IMR-90 (cell line): ENCODE measurements at regions not wholly inside any gene's neighbourhood (a gene's known extent, or its start where the extent isn't known, plus 50 kb on each side); places are given as distances from the start of the nearest gene placed in this dataset.

Source experiments
- ATAC-seq: fragments of 200-7000 bp; cut with Tn5 transposase; 2 replicates; pipeline ENCODE4 v1.9.1; 2020; ENCODE audit warnings: low read depth, mild to moderate bottlenecking, moderate library complexity
- BruUV-seq: library from RNA; stranded (reverse); fragments of 400-500 nt; replicated peaks from 2 replicates; lab custom pipeline; 2021; lab: Mats Ljungman, UMichigan
- CTCF ChIA-PET: fragments of 300-600 bp; formaldehyde crosslinking; extraction: SDS; loops from one replicate; lab custom pipeline; 2021; ENCODE audit warnings: antibody characterized with exemption; lab: Yijun Ruan, JAX
- POLR2A ChIA-PET: fragments of 300-600 bp; sonication (Branson Sonifier 250); formaldehyde crosslinking; loops from one replicate; lab custom pipeline; 2022; ENCODE audit warnings: antibody characterized with exemption; ENCODE audit not compliant: unreplicated experiment; lab: Charles Lee
- DNase-seq: peaks from one replicate; pipeline ENCODE4 v3.0.0; 2013
- H2AFZ ChIP-seq: replicated peaks from 2 replicates; pipeline ENCODE3; 2013; ENCODE audit warnings: low read length, mild to moderate bottlenecking; ENCODE audit not compliant: poor library complexity
- H2AK5ac ChIP-seq: 2 replicates; pipeline ENCODE4 v1.6.1; 2013; ENCODE audit warnings: low read depth, low read length, inconsistent platforms
- H2AK9ac ChIP-seq: replicated peaks from 2 replicates; pipeline ENCODE3; 2013; ENCODE audit warnings: mild to moderate bottlenecking, low read depth, low read length, moderate library complexity; ENCODE audit not compliant: poor library complexity
- H2BK120ac ChIP-seq: 2 replicates; pipeline ENCODE4 v1.6.1; 2013; ENCODE audit warnings: low read depth, low read length, inconsistent platforms
- H2BK15ac ChIP-seq: 3 replicates; pipeline ENCODE4 v1.6.1; 2013; ENCODE audit warnings: low read depth, low read length, inconsistent platforms
- H2BK20ac ChIP-seq: 2 replicates; pipeline ENCODE4 v1.6.1; 2013; ENCODE audit warnings: low read depth, mild to moderate bottlenecking, inconsistent platforms, low read length, moderate library complexity
- H2BK5ac ChIP-seq: 2 replicates; pipeline ENCODE4 v1.6.1; 2013; ENCODE audit warnings: mild to moderate bottlenecking, low read depth, low read length, inconsistent platforms; ENCODE audit not compliant: poor library complexity, severe bottlenecking
- H3K14ac ChIP-seq: replicated peaks from 2 replicates; pipeline ENCODE4 v1.6.1; 2013; ENCODE audit warnings: low read depth, low read length, inconsistent platforms
- H3K18ac ChIP-seq: 2 replicates; pipeline ENCODE4 v1.6.1; 2013; ENCODE audit warnings: low read depth, low read length, control low read depth
- H3K23ac ChIP-seq: 2 replicates; pipeline ENCODE4 v1.6.1; 2013; ENCODE audit warnings: low read depth, low read length, inconsistent platforms
- H3K27ac ChIP-seq: 2 replicates; pipeline ENCODE4 v1.5.1; 2013; ENCODE audit warnings: mild to moderate bottlenecking, control low read depth, low read length; ENCODE audit not compliant: insufficient read depth
- H3K27me3 ChIP-seq: 2 replicates; pipeline ENCODE4 v1.6.1; 2013; ENCODE audit warnings: low read length; ENCODE audit not compliant: control insufficient read depth, insufficient read depth
- H3K36me3 ChIP-seq: 2 replicates; pipeline ENCODE4 v1.6.1; 2013; ENCODE audit warnings: low read length, mixed read lengths; ENCODE audit not compliant: control insufficient read depth, insufficient read depth
- H3K4ac ChIP-seq: 2 replicates; pipeline ENCODE4 v1.6.1; 2013; ENCODE audit warnings: low read depth, low read length, inconsistent platforms
- H3K4me1 ChIP-seq: 2 replicates; pipeline ENCODE4 v1.6.1; 2013; ENCODE audit warnings: low read length, mixed read lengths; ENCODE audit not compliant: control insufficient read depth, insufficient read depth
- H3K4me2 ChIP-seq: 2 replicates; pipeline ENCODE4 v1.6.1; 2013; ENCODE audit warnings: low read depth, mild to moderate bottlenecking, control low read depth, low read length, moderate library complexity
- H3K4me3 ChIP-seq: 2 replicates; pipeline ENCODE4 v1.5.1; 2013; ENCODE audit warnings: low read depth, mild to moderate bottlenecking, control low read depth, low read length, moderate library complexity; ENCODE audit not compliant: insufficient read depth
- H3K56ac ChIP-seq: 2 replicates; pipeline ENCODE4 v1.6.1; 2013; ENCODE audit warnings: low read length, inconsistent platforms; ENCODE audit not compliant: insufficient read depth; ENCODE audit errors: extremely low read depth
- H3K79me1 ChIP-seq, 2 experiments: 2 replicates each; pipeline ENCODE4 v1.6.1; 2013; ENCODE audit warnings: low read length in 2 of 2, inconsistent platforms in 1 of 2, low read depth in 1 of 2
- H3K9ac ChIP-seq: 2 replicates; pipeline ENCODE4 v1.6.1; 2013; ENCODE audit warnings: low read depth, low read length, control low read depth
- H3K9me1 ChIP-seq: 2 replicates; pipeline ENCODE4 v1.6.1; 2013; ENCODE audit warnings: low read length, inconsistent platforms; ENCODE audit not compliant: insufficient read depth
- H3K9me3 ChIP-seq: 2 replicates; pipeline ENCODE4 v1.6.1; 2013; ENCODE audit warnings: low read length; ENCODE audit not compliant: control insufficient read depth, insufficient read depth
- H4K20me1 ChIP-seq: 2 replicates; pipeline ENCODE4 v1.6.1; 2013; ENCODE audit warnings: low read length, inconsistent platforms; ENCODE audit not compliant: insufficient read depth
- H4K5ac ChIP-seq: 2 replicates; pipeline ENCODE4 v1.6.1; 2013; ENCODE audit warnings: mild to moderate bottlenecking, low read depth, low read length, control low read depth
- H4K8ac ChIP-seq, 2 experiments: 2 replicates each; pipeline ENCODE4 v1.6.1; 2013; ENCODE audit warnings: low read depth in 2 of 2, low read length in 2 of 2, control low read depth in 1 of 2, inconsistent platforms in 1 of 2
- H4K91ac ChIP-seq: 2 replicates; pipeline ENCODE4 v1.6.1; 2013; ENCODE audit warnings: low read depth, low read length, inconsistent platforms; ENCODE audit not compliant: insufficient read depth
- BHLHE40 ChIP-seq: fragments of 150-350 bp; IDR thresholded peaks from 2 replicates; pipeline ENCODE4 v1.6.1; 2016; ENCODE audit warnings: mild to moderate bottlenecking, low read depth, low read length
- CEBPB ChIP-seq: IDR thresholded peaks from 2 replicates; pipeline ENCODE4 v1.6.1; 2012; ENCODE audit warnings: low read depth, low read length, improper control_type of control experiment
- CHD1 ChIP-seq: IDR thresholded peaks from 2 replicates; pipeline ENCODE4 v1.6.1; 2012; ENCODE audit warnings: low read depth, low read length, improper control_type of control experiment
- CTCF ChIP-seq: conservative IDR thresholded peaks from 2 replicates; pipeline ENCODE4 v1.5.1; 2012; ENCODE audit warnings: mild to moderate bottlenecking, low read depth, low read length, improper control_type of control experiment
- ELK1 ChIP-seq: fragments of 150-350 bp; IDR thresholded peaks from 2 replicates; pipeline ENCODE4 v1.6.1; 2016; ENCODE audit warnings: low read depth, mild to moderate bottlenecking, low read length, moderate library complexity, borderline replicate concordance
- FOS ChIP-seq: fragments of 150-350 bp; IDR thresholded peaks from 2 replicates; pipeline ENCODE4 v1.6.1; 2016; ENCODE audit warnings: low read depth, low read length
- MAFK ChIP-seq: IDR thresholded peaks from 2 replicates; pipeline ENCODE4 v1.6.1; 2012; ENCODE audit warnings: low read depth, low read length, improper control_type of control experiment
- MAZ ChIP-seq: IDR thresholded peaks from 2 replicates; pipeline ENCODE4 v1.6.1; 2012; ENCODE audit warnings: low read depth, mild to moderate bottlenecking, low read length, improper control_type of control experiment, moderate library complexity, borderline replicate concordance
- MXI1 ChIP-seq: IDR thresholded peaks from 2 replicates; pipeline ENCODE4 v1.6.1; 2012; ENCODE audit warnings: low read depth, mild to moderate bottlenecking, low read length, moderate library complexity, borderline replicate concordance
- NFE2L2 ChIP-seq: fragments of 150-350 bp; IDR thresholded peaks from 2 replicates; pipeline ENCODE4 v1.6.1; 2016; ENCODE audit warnings: low read depth, mild to moderate bottlenecking, low read length
- POLR2A ChIP-seq: IDR thresholded peaks from 2 replicates; pipeline ENCODE4 v1.6.1; 2012; ENCODE audit warnings: mild to moderate bottlenecking, low read depth, low read length
- RAD21 ChIP-seq: IDR thresholded peaks from 2 replicates; pipeline ENCODE4 v1.6.1; 2012; ENCODE audit warnings: low read length, improper control_type of control experiment
- RCOR1 ChIP-seq: IDR thresholded peaks from 2 replicates; pipeline ENCODE4 v1.6.1; 2012; ENCODE audit warnings: mild to moderate bottlenecking, low read length, improper control_type of control experiment; ENCODE audit not compliant: insufficient replicate concordance
- RFX5 ChIP-seq: IDR thresholded peaks from 2 replicates; pipeline ENCODE4 v1.8.0; 2012; ENCODE audit warnings: low read depth, mild to moderate bottlenecking, low read length, moderate library complexity
- SMC3 ChIP-seq: fragments of 150-350 bp; IDR thresholded peaks from 2 replicates; pipeline ENCODE4 v1.6.1; 2016; ENCODE audit warnings: low read depth, mild to moderate bottlenecking, antibody characterized with exemption, low read length, moderate library complexity
- USF2 ChIP-seq: fragments of 150-350 bp; IDR thresholded peaks from 2 replicates; pipeline ENCODE4 v1.6.1; 2017; ENCODE audit warnings: mild to moderate bottlenecking, antibody characterized with exemption, low read length, low read depth
- WGBS, 2 experiments: methylation state at CpG; one replicate each; pipeline versions ENCODE4 v1.1.5 to v1.1.7; 2013; ENCODE audit warnings: missing lambda C conversion rate in 2 of 2; ENCODE audit not compliant: insufficient read length in 1 of 2; ENCODE audit errors: extremely low coverage in 2 of 2; 5-methylcytosine and 5-hydroxymethylcytosine counted together
- dilution Hi-C: fragments of 300-500 bp; cut with HindIII; formaldehyde crosslinking; loops from one replicate; pipeline ENCODE4 v1.14.3; 2018; ENCODE audit warnings: low sequenced_read_pairs; ENCODE audit not compliant: unreplicated experiment
- in situ Hi-C: fragments of 300-500 bp; cut with MboI; formaldehyde crosslinking; loops from 3 replicates; pipeline ENCODE4 v1.14.3; 2019; ENCODE audit warnings: low sequenced_read_pairs, inconsistent platforms, mixed read lengths
- intact Hi-C: fragments of 100-400 bp; cut with micrococcal nuclease; formaldehyde crosslinking; loops from 2 replicates; pipeline ENCODE4 v1.10.0; 2022

DNA sequence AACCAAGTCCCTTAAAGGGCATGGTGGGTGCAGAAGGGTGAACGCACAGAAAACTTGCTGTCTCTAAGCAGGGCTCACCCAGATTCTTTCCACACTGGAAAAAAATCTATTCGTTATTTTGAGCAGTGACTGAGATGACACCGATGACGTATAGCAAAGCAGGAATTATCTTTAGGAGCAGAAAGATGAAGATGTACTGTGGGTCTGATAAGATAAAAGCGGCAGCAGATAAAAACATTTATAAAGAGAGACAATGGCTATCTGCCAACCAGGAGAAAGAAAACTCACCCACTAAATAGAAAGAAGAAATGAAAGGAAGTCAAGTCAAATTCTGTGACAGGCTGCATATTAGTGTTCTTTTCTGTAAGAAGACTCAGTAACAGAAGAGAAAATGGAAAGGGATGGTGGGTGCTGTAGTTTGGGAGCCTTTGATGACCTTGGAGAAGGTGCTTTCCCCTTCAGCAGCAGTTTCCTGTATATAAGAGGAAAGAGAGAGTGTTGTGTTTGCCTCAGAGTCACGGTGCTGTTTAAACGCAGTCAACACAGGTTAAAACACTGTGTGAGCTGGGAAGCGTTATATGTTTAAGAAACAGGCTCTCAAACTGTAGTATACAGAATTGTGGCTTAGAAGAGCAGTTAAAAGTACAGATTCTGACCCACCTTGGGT lies 111.6 kb downstream of the AQP9 start:
- no peaks in the 10 kb centered on the region for H3K79me1 ChIP-seq
- CTCF ChIA-PET: no interaction called here
- H2AFZ ChIP-seq: no peak overlapping the region
- no peak for ATAC-seq
- in situ Hi-C loops (loop anchor here (25.0 kb wide), 1 partner anchor 513 kb away; the partner anchor contains the start of gene MINDY2), dilution Hi-C loops (no loop called here), intact Hi-C loops (no loop called here)
- H3K4me1 ChIP-seq: no peaks in the 10 kb centered on the region
- no peaks in the 10 kb centered on the region for H3K9me3 ChIP-seq
- no peak overlapping the region for H4K91ac ChIP-seq
- H3K36me3 ChIP-seq: no peaks in the 10 kb centered on the region
- no peak overlapping the region for H4K5ac ChIP-seq
- H2BK5ac ChIP-seq: no peak overlapping the region
- no peak overlapping the region for H3K23ac ChIP-seq
- H3K56ac ChIP-seq: no peak overlapping the region
- no peak overlapping the region for H3K4me2 ChIP-seq
- H3K27me3 ChIP-seq: peaks cover 2% of the 10 kb centered on the region; the same call in 1 of the 2 replicates
- no peak overlapping the region for H2BK20ac ChIP-seq
- no peak overlapping the region for H3K4ac ChIP-seq
- no peak overlapping the region for H2AK5ac ChIP-seq
- H2AK9ac ChIP-seq: no peak overlapping the region
- H2BK120ac ChIP-seq: no peak overlapping the region
- POLR2A ChIA-PET: no interaction called here
- no peak overlapping the region for H4K8ac ChIP-seq
- no peak for TF ChIP-seq CEBPB
- no peak for TF ChIP-seq RCOR1
- no peak for TF ChIP-seq MAFK
- no peak for TF ChIP-seq BHLHE40
- no peak for TF ChIP-seq RAD21
- no peak for TF ChIP-seq SMC3
- no peak for TF ChIP-seq CTCF
- TF ChIP-seq MXI1: no peak
- no peak for TF ChIP-seq FOS
- no peak for TF ChIP-seq POLR2A
- no peak for TF ChIP-seq RFX5
- no peak for TF ChIP-seq NFE2L2
- no peak for TF ChIP-seq MAZ
- TF ChIP-seq CHD1: no peak
- no peak for TF ChIP-seq ELK1
- no peak for TF ChIP-seq USF2
- no peak for DNase-seq
- 40% methylated on average over 1 of the region's 8 CpGs; no CpG with 5 or more reads in 1 of the 2 experiments for WGBS, 2 experiments
- no peak overlapping the region for H3K4me3 ChIP-seq
- H4K20me1 ChIP-seq: no peaks in the 10 kb centered on the region
- no peak overlapping the region for H3K27ac ChIP-seq
- H3K9me1 ChIP-seq: no peaks in the 10 kb centered on the region
- BruUV-seq: no TSS peak
- H3K14ac ChIP-seq: no peak overlapping the region
- H2BK15ac ChIP-seq: no peak overlapping the region
- H3K9ac ChIP-seq: no peak overlapping the region
- H3K18ac ChIP-seq: no peak overlapping the region
